ENCODE measurements at regions not wholly inside any gene's neighbourhood (a gene's known extent, or its start where the extent isn't known, plus 50 kb on each side); places are given as distances from the start of the nearest gene placed in this dataset.

- Histone ChIP-seq H3K79me2 (ENCODE audit: insufficient read depth, low read length) (no peaks in the 10 kb centered on the region), H3K36me3 (ENCODE audit: low read length) (no peaks in the 10 kb centered on the region), H3K27ac (ENCODE audit: low read depth, low read length) (no peak overlapping the region), H3F3A (ENCODE audit: insufficient read depth) (no peaks in the 10 kb centered on the region), H3K4me2 (ENCODE audit: low read depth, low read length, poor library complexity, severe bottlenecking) (no peak overlapping the region), H3K9me3 (ENCODE audit: insufficient read depth, low read length) (no peaks in the 10 kb centered on the region), H2AFZ (ENCODE audit: low read depth, low read length, severe bottlenecking) (no peak overlapping the region), H4K20me1 (ENCODE audit: low read depth, low read length) (no peaks in the 10 kb centered on the region), H3K27me3 (ENCODE audit: low read length) (no peaks in the 10 kb centered on the region), H3K4me3 (ENCODE audit: insufficient read depth, low read length, poor library complexity, severe bottlenecking) (no peak overlapping the region), H3K9me2 (replicated peaks; ENCODE audit: insufficient read depth, low read length) (no peaks in the 10 kb centered on the region), H3K9ac (ENCODE audit: low read length) (no peak overlapping the region)
- TF ChIP-seq CTCF (IDR thresholded peaks at IDR 0.05; ENCODE audit: insufficient read depth, low read length, poor library complexity, severe bottlenecking) (no peak), EZH2phosphoT487 (conservative IDR thresholded peaks at IDR 0.05; ENCODE audit: low read length) (no peak)
Observed at GRCh38 chr14:24694680-24695079, 60.7 kb upstream of the GZMB start.

- Histone ChIP-seq H3K9me2 (replicated peaks; ENCODE audit: insufficient read depth, low read length) (no peaks in the 10 kb centered on the region), H3K9me3 (ENCODE audit: insufficient read depth, low read length) (no peaks in the 10 kb centered on the region), H3K27me3 (ENCODE audit: low read length) (no peaks in the 10 kb centered on the region), H3K79me2 (ENCODE audit: insufficient read depth, low read length) (no peaks in the 10 kb centered on the region), H3K9ac (ENCODE audit: low read length) (no peak overlapping the region), H2AFZ (ENCODE audit: low read depth, low read length, severe bottlenecking) (no peak overlapping the region), H3K4me2 (ENCODE audit: low read depth, low read length, poor library complexity, severe bottlenecking) (no peak overlapping the region), H3K36me3 (ENCODE audit: low read length) (no peaks in the 10 kb centered on the region), H4K20me1 (ENCODE audit: low read depth, low read length) (no peaks in the 10 kb centered on the region), H3F3A (ENCODE audit: insufficient read depth) (no peaks in the 10 kb centered on the region), H3K4me3 (ENCODE audit: insufficient read depth, low read length, poor library complexity, severe bottlenecking) (no peak overlapping the region), H3K27ac (ENCODE audit: low read depth, low read length) (no peak overlapping the region)
- TF ChIP-seq EZH2phosphoT487 (conservative IDR thresholded peaks at IDR 0.05; ENCODE audit: low read length) (no peak), CTCF (IDR thresholded peaks at IDR 0.05; ENCODE audit: insufficient read depth, low read length, poor library complexity, severe bottlenecking) (no peak)
Observed at GRCh38 chr14:24693983-24694382, 60.0 kb upstream of the GZMB start.

GRCh38 chr14:24693353-24693737, 59.4 kb upstream of the GZMB start:
- Histone ChIP-seq H2AFZ (ENCODE audit: low read depth, low read length, severe bottlenecking) (no peak overlapping the region), H3K27me3 (ENCODE audit: low read length) (no peaks in the 10 kb centered on the region), H3K79me2 (ENCODE audit: insufficient read depth, low read length) (no peaks in the 10 kb centered on the region), H3K4me3 (ENCODE audit: insufficient read depth, low read length, poor library complexity, severe bottlenecking) (no peak overlapping the region), H3F3A (ENCODE audit: insufficient read depth) (no peaks in the 10 kb centered on the region), H4K20me1 (ENCODE audit: low read depth, low read length) (no peaks in the 10 kb centered on the region), H3K36me3 (ENCODE audit: low read length) (no peaks in the 10 kb centered on the region), H3K4me2 (ENCODE audit: low read depth, low read length, poor library complexity, severe bottlenecking) (no peak overlapping the region), H3K27ac (ENCODE audit: low read depth, low read length) (no peak overlapping the region), H3K9me3 (ENCODE audit: insufficient read depth, low read length) (no peaks in the 10 kb centered on the region), H3K9ac (ENCODE audit: low read length) (no peak overlapping the region), H3K9me2 (replicated peaks; ENCODE audit: insufficient read depth, low read length) (no peaks in the 10 kb centered on the region)
- TF ChIP-seq CTCF (IDR thresholded peaks at IDR 0.05; ENCODE audit: insufficient read depth, low read length, poor library complexity, severe bottlenecking) (no peak), EZH2phosphoT487 (conservative IDR thresholded peaks at IDR 0.05; ENCODE audit: low read length) (no peak)
